Stimulated activated memory B cell treated with anti-CD40 and anti-IgM and Interleukin-4, amounts not matched to agents 10 μg/mL and 1 μg/mL and 100 μg/mL, for 72 hours (primary cell): ENCODE measurements at regions not wholly inside any gene's neighbourhood (a gene's known extent, or its start where the extent isn't known, plus 50 kb on each side); places are given as distances from the start of the nearest gene placed in this dataset.
A peak's percentile ranks its signal among the peaks of the same experiment; 100 is the strongest.

Experiments used
- ATAC-seq: fragments of 150-1000 bp; cut with Tn5 transposase; 2 replicates; pipeline ENCODE4 v1.10.0; 2021
- H3K27ac Mint-ChIP-seq: one replicate; pipeline ENCODE4 v1.8.0; 2022; ENCODE audit warnings: mild to moderate bottlenecking, mixed read lengths
- H3K27me3 Mint-ChIP-seq: one replicate; pipeline ENCODE4 v1.8.0; 2022; ENCODE audit warnings: mixed read lengths
- H3K36me3 Mint-ChIP-seq: one replicate; pipeline ENCODE4 v1.8.0; 2022; ENCODE audit warnings: mixed read lengths
- H3K4me1 Mint-ChIP-seq: one replicate; pipeline ENCODE4 v1.8.0; 2022; ENCODE audit warnings: mixed read lengths
- H3K4me3 Mint-ChIP-seq: one replicate; pipeline ENCODE4 v1.8.0; 2022; ENCODE audit warnings: mild to moderate bottlenecking, moderate library complexity, mixed read lengths
- H3K9me3 Mint-ChIP-seq: one replicate; pipeline ENCODE4 v1.8.0; 2022; ENCODE audit warnings: mixed read lengths

GRCh38 chr16:13768471-13768870 is 151.5 kb upstream of the ERCC4 start:
- Mint-ChIP-seq H3K27me3 (no peaks in the 10 kb centered on the region), H3K9me3 (peaks cover 15% of the 10 kb centered on the region), H3K4me3 (no peak overlapping the region), H3K36me3 (no peaks in the 10 kb centered on the region), H3K27ac (no peak overlapping the region), H3K4me1 (no peaks in the 10 kb centered on the region)
- ATAC-seq, result no peak

GRCh38 chr16:13770436-13770835 is 149.5 kb upstream of the ERCC4 start:
- H3K4me1 Mint-ChIP-seq, result no peaks in the 10 kb centered on the region
- H3K4me3 Mint-ChIP-seq, result no peak overlapping the region
- H3K27me3 Mint-ChIP-seq, result no peaks in the 10 kb centered on the region
- H3K36me3 Mint-ChIP-seq, result no peaks in the 10 kb centered on the region
- no peak for ATAC-seq
- H3K27ac Mint-ChIP-seq, result no peak overlapping the region
- peaks cover 14% of the 10 kb centered on the region for H3K9me3 Mint-ChIP-seq

GRCh38 chr16:13772782-13773181 is 147.2 kb upstream of the ERCC4 start:
- peaks cover 19% of the 10 kb centered on the region for H3K9me3 Mint-ChIP-seq

GRCh38 chr16:13779676-13780075 is 140.3 kb upstream of the ERCC4 start:
- H3K27ac Mint-ChIP-seq, result no peak overlapping the region
- H3K4me1 Mint-ChIP-seq, result no peaks in the 10 kb centered on the region
- no peaks in the 10 kb centered on the region for H3K36me3 Mint-ChIP-seq
- H3K27me3 Mint-ChIP-seq, result peaks cover 22% of the 10 kb centered on the region
- H3K9me3 Mint-ChIP-seq, result peaks cover 18% of the 10 kb centered on the region
- no peak overlapping the region for H3K4me3 Mint-ChIP-seq
- ATAC-seq, result no peak

More at GRCh38 chr16:13772782-13773181, 147.2 kb upstream of the ERCC4 start:
- Mint-ChIP-seq H3K4me1 (no peaks in the 10 kb centered on the region), H3K4me3 (no peak overlapping the region), H3K36me3 (no peaks in the 10 kb centered on the region), H3K27me3 (no peaks in the 10 kb centered on the region), H3K27ac (no peak overlapping the region)
- ATAC-seq, result no peak

GRCh38 chr16:13780406-13781168 is 139.4 kb upstream of the ERCC4 start:
- Mint-ChIP-seq H3K36me3 (no peaks in the 10 kb centered on the region), H3K27ac (no peak overlapping the region), H3K4me1 (no peaks in the 10 kb centered on the region), H3K4me3 (no peak overlapping the region), H3K9me3 (peaks cover 11% of the 10 kb centered on the region), H3K27me3 (peaks cover 22% of the 10 kb centered on the region)
- no peak for ATAC-seq

- Mint-ChIP-seq H3K4me1 (no peaks in the 10 kb centered on the region), H3K27me3 (peaks cover 22% of the 10 kb centered on the region), H3K36me3 (no peaks in the 10 kb centered on the region), H3K9me3 (peaks cover 7% of the 10 kb centered on the region), H3K27ac (no peak overlapping the region), H3K4me3 (no peak overlapping the region)
- ATAC-seq, result no peak
Observed at GRCh38 chr16:13781169-13781564, 138.8 kb upstream of the ERCC4 start.

- Mint-ChIP-seq H3K27me3 (peaks cover 22% of the 10 kb centered on the region), H3K4me1 (no peaks in the 10 kb centered on the region), H3K4me3 (no peak overlapping the region), H3K36me3 (no peaks in the 10 kb centered on the region), H3K27ac (no peak overlapping the region), H3K9me3 (peaks cover 7% of the 10 kb centered on the region)
- ATAC-seq, result no peak
Observed at GRCh38 chr16:13781575-13782338, 138.2 kb upstream of the ERCC4 start.

GRCh38 chr16:13791095-13791494 is 128.9 kb upstream of the ERCC4 start:
- H3K27ac Mint-ChIP-seq, result no peak overlapping the region
- H3K27me3 Mint-ChIP-seq, result peaks cover 13% of the 10 kb centered on the region
- H3K4me1 Mint-ChIP-seq, result no peaks in the 10 kb centered on the region
- H3K36me3 Mint-ChIP-seq, result no peaks in the 10 kb centered on the region
- H3K4me3 Mint-ChIP-seq, result no peak overlapping the region
- peaks cover 9% of the 10 kb centered on the region for H3K9me3 Mint-ChIP-seq
- ATAC-seq, result peak; percentile 57

- H3K4me3 Mint-ChIP-seq, result no peak overlapping the region
- H3K27me3 Mint-ChIP-seq, result peaks cover 13% of the 10 kb centered on the region
- no peaks in the 10 kb centered on the region for H3K36me3 Mint-ChIP-seq
- peaks cover 9% of the 10 kb centered on the region for H3K9me3 Mint-ChIP-seq
- no peak for ATAC-seq
- H3K27ac Mint-ChIP-seq, result no peak overlapping the region
- H3K4me1 Mint-ChIP-seq, result no peaks in the 10 kb centered on the region
Observed at GRCh38 chr16:13793841-13794409, 126.0 kb upstream of the ERCC4 start.

- H3K27ac Mint-ChIP-seq, result no peak overlapping the region
- no peaks in the 10 kb centered on the region for H3K4me1 Mint-ChIP-seq
- ATAC-seq, result no peak
- H3K9me3 Mint-ChIP-seq, result peaks cover 9% of the 10 kb centered on the region
- no peaks in the 10 kb centered on the region for H3K36me3 Mint-ChIP-seq
- H3K27me3 Mint-ChIP-seq, result peaks cover 13% of the 10 kb centered on the region
- H3K4me3 Mint-ChIP-seq, result no peak overlapping the region
Observed at GRCh38 chr16:13795131-13795530, 124.8 kb upstream of the ERCC4 start.

- Mint-ChIP-seq H3K4me1 (no peaks in the 10 kb centered on the region), H3K27ac (no peak overlapping the region), H3K4me3 (no peak overlapping the region), H3K27me3 (peaks cover 13% of the 10 kb centered on the region), H3K36me3 (no peaks in the 10 kb centered on the region), H3K9me3 (no peaks in the 10 kb centered on the region)
- no peak for ATAC-seq
Observed at GRCh38 chr16:13797718-13798117, 122.2 kb upstream of the ERCC4 start.

- no peak overlapping the region for H3K4me3 Mint-ChIP-seq
- H3K27me3 Mint-ChIP-seq, result peaks cover 8% of the 10 kb centered on the region
- no peaks in the 10 kb centered on the region for H3K36me3 Mint-ChIP-seq
- no peak for ATAC-seq
- H3K4me1 Mint-ChIP-seq, result no peaks in the 10 kb centered on the region
- H3K9me3 Mint-ChIP-seq, result no peaks in the 10 kb centered on the region
- H3K27ac Mint-ChIP-seq, result no peak overlapping the region
Observed at GRCh38 chr16:13798211-13798610, 121.7 kb upstream of the ERCC4 start.

- Mint-ChIP-seq H3K36me3 (no peaks in the 10 kb centered on the region), H3K4me1 (no peaks in the 10 kb centered on the region), H3K9me3 (no peaks in the 10 kb centered on the region), H3K27me3 (no peaks in the 10 kb centered on the region), H3K27ac (no peak overlapping the region), H3K4me3 (no peak overlapping the region)
- no peak for ATAC-seq
Observed at GRCh38 chr16:13803974-13804373, 116.0 kb upstream of the ERCC4 start.

GRCh38 chr16:13805951-13806350 is 114.0 kb upstream of the ERCC4 start:
- Mint-ChIP-seq H3K4me3 (no peak overlapping the region), H3K27ac (no peak overlapping the region), H3K36me3 (no peaks in the 10 kb centered on the region), H3K27me3 (no peaks in the 10 kb centered on the region), H3K4me1 (no peaks in the 10 kb centered on the region), H3K9me3 (no peaks in the 10 kb centered on the region)
- ATAC-seq, result no peak

GRCh38 chr16:13806671-13807070 is 113.3 kb upstream of the ERCC4 start:
- Mint-ChIP-seq H3K36me3 (no peaks in the 10 kb centered on the region), H3K4me1 (no peaks in the 10 kb centered on the region), H3K9me3 (no peaks in the 10 kb centered on the region), H3K27ac (no peak overlapping the region), H3K27me3 (no peaks in the 10 kb centered on the region), H3K4me3 (no peak overlapping the region)
- ATAC-seq, result no peak

GRCh38 chr16:13808102-13808501 is 111.9 kb upstream of the ERCC4 start:
- ATAC-seq, result no peak
- H3K4me1 Mint-ChIP-seq, result no peaks in the 10 kb centered on the region
- H3K36me3 Mint-ChIP-seq, result no peaks in the 10 kb centered on the region
- H3K27me3 Mint-ChIP-seq, result no peaks in the 10 kb centered on the region
- no peak overlapping the region for H3K27ac Mint-ChIP-seq
- H3K9me3 Mint-ChIP-seq, result peaks cover 3% of the 10 kb centered on the region
- H3K4me3 Mint-ChIP-seq, result no peak overlapping the region
